A673 (cell line): ENCODE measurements at regions not wholly inside any gene's neighbourhood (a gene's known extent, or its start where the extent isn't known, plus 50 kb on each side); places are given as distances from the start of the nearest gene placed in this dataset.

ENCODE experiments used
- BruUV-seq: library from RNA; stranded (reverse); fragments of 400-500 nt; replicated peaks from 2 replicates; lab custom pipeline; 2021; lab: Mats Ljungman, UMichigan
- CTCF ChIA-PET: fragments of 300-600 bp; sonication (Branson Sonifier 250); formaldehyde crosslinking; loops from one replicate; lab custom pipeline; 2022; ENCODE audit warnings: antibody characterized with exemption; lab: Charles Lee
- POLR2A ChIA-PET: fragments of 300-600 bp; sonication (Branson Sonifier 250); formaldehyde crosslinking; loops from one replicate; lab custom pipeline; 2022; ENCODE audit warnings: antibody characterized with exemption; ENCODE audit not compliant: low non-redundant PET; lab: Charles Lee
- DNase-seq: peaks from one replicate; pipeline ENCODE4 v3.0.0-alpha.2; 2015; ENCODE audit warnings: low spot score
- H3K27ac ChIP-seq: fragments of 200-600 bp; sonication (generic); 2 replicates; pipeline ENCODE4 v1.5.1; 2016; ENCODE audit warnings: mixed run types, low read depth, mild to moderate bottlenecking, mixed read lengths, antibody characterized with exemption, low read length; ENCODE audit not compliant: poor library complexity, severe bottlenecking
- H3K27me3 ChIP-seq: fragments of 200-600 bp; sonication (generic); replicated peaks from 2 replicates; pipeline ENCODE4 v1.6.1; 2017; ENCODE audit warnings: mixed run types, low read depth, mild to moderate bottlenecking, mixed read lengths, antibody characterized with exemption, low read length; ENCODE audit not compliant: insufficient read depth, poor library complexity
- H3K36me3 ChIP-seq: fragments of 200-600 bp; sonication (generic); 2 replicates; pipeline ENCODE4 v1.6.1; 2016; ENCODE audit warnings: mixed run types, mild to moderate bottlenecking, mixed read lengths, antibody characterized with exemption, low read length; ENCODE audit not compliant: insufficient read depth, poor library complexity, severe bottlenecking
- H3K4me1 ChIP-seq: fragments of 200-600 bp; sonication (generic); 2 replicates; pipeline ENCODE4 v1.6.1; 2017; ENCODE audit warnings: mixed run types, mild to moderate bottlenecking, mixed read lengths, antibody characterized with exemption, low read length; ENCODE audit not compliant: insufficient read depth, poor library complexity, severe bottlenecking
- H3K4me3 ChIP-seq: fragments of 200-600 bp; sonication (generic); 2 replicates; pipeline ENCODE4 v1.5.1; 2016; ENCODE audit warnings: low read depth, mixed run types, mild to moderate bottlenecking, mixed read lengths, low read length; ENCODE audit not compliant: poor library complexity, severe bottlenecking
- H3K9me3 ChIP-seq: fragments of 200-600 bp; sonication (generic); 2 replicates; pipeline ENCODE4 v1.6.1; 2016; ENCODE audit warnings: mixed run types, low read depth, mild to moderate bottlenecking, mixed read lengths, antibody characterized with exemption, low read length; ENCODE audit not compliant: poor library complexity, severe bottlenecking
- CTCF ChIP-seq: fragments of 300-800, 200-600 bp; sonication (generic); conservative IDR thresholded peaks from 2 replicates; pipeline ENCODE4 v1.5.1; 2017; ENCODE audit warnings: low read depth, mild to moderate bottlenecking, antibody characterized with exemption, low read length, moderate library complexity, mixed read lengths
- EZH2 ChIP-seq: fragments of 200-600 bp; sonication (generic); IDR thresholded peaks from 2 replicates; pipeline ENCODE4 v1.6.1; 2017; ENCODE audit warnings: borderline replicate concordance, low read depth, mild to moderate bottlenecking, mixed read lengths, antibody characterized with exemption, low read length; ENCODE audit not compliant: poor library complexity, severe bottlenecking
- intact Hi-C: fragments of 100-400 bp; cut with micrococcal nuclease; formaldehyde crosslinking; loops from one replicate; pipeline ENCODE4 v1.10.0; 2022; ENCODE audit not compliant: unreplicated experiment

- Histone ChIP-seq H3K9me3 (no peaks in the 10 kb centered on the region), H3K4me3 (no peak overlapping the region), H3K27me3 (no peaks in the 10 kb centered on the region), H3K36me3 (no peaks in the 10 kb centered on the region), H3K27ac (no peak overlapping the region), H3K4me1 (peaks cover 23% of the 10 kb centered on the region)
- POLR2A ChIA-PET = no interaction called here
- BruUV-seq = no TSS peak
- no peak for DNase-seq
- TF ChIP-seq EZH2 = no peak
- no peak for TF ChIP-seq CTCF
- CTCF ChIA-PET = no interaction called here
- intact Hi-C loops = no loop called here
Observed at GRCh38 chr17:77687417-77687816, 271.1 kb upstream of the TNRC6C start.

- CTCF ChIA-PET = no interaction called here
- no peak for TF ChIP-seq CTCF
- TF ChIP-seq EZH2 = no peak
- Histone ChIP-seq H3K4me1 (peaks cover 23% of the 10 kb centered on the region), H3K27me3 (no peaks in the 10 kb centered on the region), H3K9me3 (no peaks in the 10 kb centered on the region), H3K36me3 (no peaks in the 10 kb centered on the region), H3K27ac (no peak overlapping the region), H3K4me3 (no peak overlapping the region)
- intact Hi-C loops = no loop called here
- no TSS peak for BruUV-seq
- POLR2A ChIA-PET = no interaction called here
- no peak for DNase-seq
Observed at GRCh38 chr17:77687921-77688320, 270.6 kb upstream of the TNRC6C start.

- no peaks in the 10 kb centered on the region for H3K36me3 ChIP-seq
- no peaks in the 10 kb centered on the region for H3K9me3 ChIP-seq
- POLR2A ChIA-PET = no interaction called here
- TF ChIP-seq CTCF (no peak), EZH2 (no peak)
- intact Hi-C loops = no loop called here
- DNase-seq = no peak
- no TSS peak for BruUV-seq
- no peak overlapping the region for H3K4me3 ChIP-seq
- peaks cover 23% of the 10 kb centered on the region for H3K4me1 ChIP-seq
- CTCF ChIA-PET = no interaction called here
- no peak overlapping the region for H3K27ac ChIP-seq
- no peaks in the 10 kb centered on the region for H3K27me3 ChIP-seq
Observed at GRCh38 chr17:77688369-77688768, 270.1 kb upstream of the TNRC6C start.
